HG02759 (cell line): ENCODE measurements at regions not wholly inside any gene's neighbourhood (a gene's known extent, or its start where the extent isn't known, plus 50 kb on each side); places are given as distances from the start of the nearest gene placed in this dataset.
"Not testable (repeated sequence)": the region's sequence is repeated elsewhere in the genome, so short reads cannot be mapped to it uniquely, and the experiment has no call there.

ENCODE experiments used
- ATAC-seq: cut with Tn5 transposase; IDR thresholded peaks from one replicate; pipeline ENCODE4 v1.9.1; 2021; ENCODE audit warnings: mild to moderate bottlenecking, moderate library complexity; ENCODE audit not compliant: unreplicated experiment

GRCh38 chr16:66247516-66248481, 118.7 kb upstream of the CDH5 start:
- no peak for ATAC-seq

GRCh38 chr16:66245868-66246267, 120.6 kb upstream of the CDH5 start:
- no peak for ATAC-seq

- ATAC-seq = no peak
Observed at GRCh38 chr16:66245072-66245471, 121.4 kb upstream of the CDH5 start.

GRCh38 chr16:66242672-66243071, 123.8 kb upstream of the CDH5 start:
- no peak for ATAC-seq

GRCh38 chr16:66242206-66242605, 124.3 kb upstream of the CDH5 start:
- ATAC-seq = not testable (repeated sequence)

- no peak for ATAC-seq
Observed at GRCh38 chr16:66240631-66241395, 125.7 kb upstream of the CDH5 start.

GRCh38 chr16:66240088-66240487, 126.4 kb upstream of the CDH5 start:
- no peak for ATAC-seq

- no peak for ATAC-seq
Observed at GRCh38 chr16:66238696-66239095, 127.8 kb upstream of the CDH5 start.

- no peak for ATAC-seq
Observed at GRCh38 chr16:66236301-66236700, 130.2 kb upstream of the CDH5 start.

GRCh38 chr16:66231452-66232160, 134.9 kb upstream of the CDH5 start:
- no peak for ATAC-seq

GRCh38 chr16:66229651-66230050, 136.8 kb upstream of the CDH5 start:
- no peak for ATAC-seq

- ATAC-seq = no peak
Observed at GRCh38 chr16:66228792-66229191, 137.7 kb upstream of the CDH5 start.

- no peak for ATAC-seq
Observed at GRCh38 chr16:66227766-66228530, 138.5 kb upstream of the CDH5 start.

GRCh38 chr16:66226762-66227161, 139.7 kb upstream of the CDH5 start:
- no peak for ATAC-seq

GRCh38 chr16:66225696-66226095, 140.8 kb upstream of the CDH5 start:
- ATAC-seq = no peak

- ATAC-seq = no peak
Observed at GRCh38 chr16:66224626-66225025, 141.9 kb upstream of the CDH5 start.

GRCh38 chr16:66224186-66224585, 142.3 kb upstream of the CDH5 start:
- ATAC-seq = no peak

GRCh38 chr16:66223176-66223780, 143.2 kb upstream of the CDH5 start:
- ATAC-seq = no peak

- ATAC-seq = no peak
Observed at GRCh38 chr16:66222756-66223155, 143.7 kb upstream of the CDH5 start.

GRCh38 chr16:66220702-66221101, 145.8 kb upstream of the CDH5 start:
- no peak for ATAC-seq
